Kidney (tissue), 13 donors: ENCODE measurements at regions not wholly inside any gene's neighbourhood (a gene's known extent, or its start where the extent isn't known, plus 50 kb on each side); places are given as distances from the start of the nearest gene placed in this dataset.
"Not testable (repeated sequence)": the region's sequence is repeated elsewhere in the genome, so short reads cannot be mapped to it uniquely, and the experiment has no call there.

Experiments used
- DNase-seq, 5 donors: peaks; one replicate each; pipeline ENCODE4 v3.0.0-alpha.2; 2013 to 2020
- FAIRE-seq: peaks from 2 replicates; lab custom pipeline; 2012; peaks lifted over from hg19 to GRCh38; lab: Jason Lieb, UNC
- H3K27ac ChIP-seq, 2 donors: one replicate each; pipeline ENCODE4 v1.7.0; 2013; ENCODE audit warnings: low read depth in 2 of 2, low read length in 2 of 2, inconsistent platforms in 1 of 2
- H3K27me3 ChIP-seq: one replicate; pipeline ENCODE4 v1.7.1; 2013; ENCODE audit warnings: low read length, inconsistent platforms; ENCODE audit not compliant: control insufficient read depth, insufficient read depth
- H3K36me3 ChIP-seq, 3 donors: one replicate each; pipeline versions ENCODE4 v1.7.0 to v1.7.1; 2013; ENCODE audit warnings: low read length in 3 of 3, control low read depth in 1 of 3, inconsistent platforms in 1 of 3; ENCODE audit not compliant: insufficient read depth in 3 of 3, control insufficient read depth in 2 of 3
- H3K4me1 ChIP-seq, 3 donors: one replicate each; pipeline versions ENCODE4 v1.7.0 to v1.7.1; 2013; ENCODE audit warnings: low read length in 3 of 3, inconsistent platforms in 1 of 3, low read depth in 1 of 3; ENCODE audit not compliant: control insufficient read depth in 2 of 3, insufficient read depth in 2 of 3
- H3K4me3 ChIP-seq, 3 donors: one replicate each; pipeline versions ENCODE4 v1.7.0 to v1.8.1; 2013; ENCODE audit warnings: low read length in 3 of 3, control low read depth in 1 of 3, inconsistent platforms in 1 of 3
- H3K9ac ChIP-seq, 3 donors: one replicate each; pipeline versions ENCODE4 v1.7.0 to v1.7.1; 2013; ENCODE audit warnings: low read length in 3 of 3, control low read depth in 1 of 3, inconsistent platforms in 1 of 3
- H3K9me3 ChIP-seq, 3 donors: one replicate each; pipeline versions ENCODE4 v1.7.0 to v1.7.1; 2013; ENCODE audit warnings: low read length in 3 of 3, control low read depth in 1 of 3, inconsistent platforms in 1 of 3; ENCODE audit not compliant: control insufficient read depth in 2 of 3, insufficient read depth in 1 of 3
- intact Hi-C: fragments of 100-400 bp; cut with DNase I; formaldehyde crosslinking; loops from one replicate; pipeline ENCODE4 v1.11.1; 2022
- TF ChIP-seq, protein P1 (sequence below): IDR thresholded peaks from 3 replicates; pipeline ENCODE4 v1.5.1; 2012; ENCODE audit warnings: mild to moderate bottlenecking, moderate library complexity, borderline replicate concordance; ENCODE audit not compliant: insufficient read depth; ENCODE audit errors: extremely low read depth
- donor health status: control.
- donor health status: control.
- donor health status: control.
- donor health status: control.
- donor health status: control.
- donor health status: DM: yes; HTN: yes; CAD: no.
- donor health status: Normal renal cell carcinoma (clear cell type).

GRCh38 chr5:125685771-125686170 is 737.4 kb upstream of the GRAMD2B start:
- no peak overlapping the region for H3K27ac ChIP-seq
- no peak for FAIRE-seq
- intact Hi-C loops = no loop called here
- H3K4me3 ChIP-seq = no peak overlapping the region
- no peaks in the 10 kb centered on the region for H3K27me3 ChIP-seq
- H3K4me1 ChIP-seq = no peaks in the 10 kb centered on the region
- no peak overlapping the region for H3K9ac ChIP-seq
- no peaks in the 10 kb centered on the region for H3K9me3 ChIP-seq
- TF ChIP-seq, protein P1, sequence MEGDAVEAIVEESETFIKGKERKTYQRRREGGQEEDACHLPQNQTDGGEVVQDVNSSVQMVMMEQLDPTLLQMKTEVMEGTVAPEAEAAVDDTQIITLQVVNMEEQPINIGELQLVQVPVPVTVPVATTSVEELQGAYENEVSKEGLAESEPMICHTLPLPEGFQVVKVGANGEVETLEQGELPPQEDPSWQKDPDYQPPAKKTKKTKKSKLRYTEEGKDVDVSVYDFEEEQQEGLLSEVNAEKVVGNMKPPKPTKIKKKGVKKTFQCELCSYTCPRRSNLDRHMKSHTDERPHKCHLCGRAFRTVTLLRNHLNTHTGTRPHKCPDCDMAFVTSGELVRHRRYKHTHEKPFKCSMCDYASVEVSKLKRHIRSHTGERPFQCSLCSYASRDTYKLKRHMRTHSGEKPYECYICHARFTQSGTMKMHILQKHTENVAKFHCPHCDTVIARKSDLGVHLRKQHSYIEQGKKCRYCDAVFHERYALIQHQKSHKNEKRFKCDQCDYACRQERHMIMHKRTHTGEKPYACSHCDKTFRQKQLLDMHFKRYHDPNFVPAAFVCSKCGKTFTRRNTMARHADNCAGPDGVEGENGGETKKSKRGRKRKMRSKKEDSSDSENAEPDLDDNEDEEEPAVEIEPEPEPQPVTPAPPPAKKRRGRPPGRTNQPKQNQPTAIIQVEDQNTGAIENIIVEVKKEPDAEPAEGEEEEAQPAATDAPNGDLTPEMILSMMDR = no peak
- H3K36me3 ChIP-seq = no peaks in the 10 kb centered on the region
- DNase-seq = no peak

- H3K27me3 ChIP-seq, intact Hi-C loops, FAIRE-seq, H3K36me3 ChIP-seq, H3K4me3 ChIP-seq, DNase-seq, H3K4me1 ChIP-seq, H3K9ac ChIP-seq, H3K27ac ChIP-seq, H3K9me3 ChIP-seq: not testable (repeated sequence)
Observed at GRCh38 chr5:125691738-125692530, 731.3 kb upstream of the GRAMD2B start.

- FAIRE-seq (no peak), DNase-seq (no peak)
- Histone ChIP-seq H3K9ac (no peak overlapping the region), H3K4me3 (no peak overlapping the region), H3K9me3 (no peaks in the 10 kb centered on the region), H3K27me3 (no peaks in the 10 kb centered on the region), H3K4me1 (peaks cover 0 to 8% (median 2%) of the 10 kb centered on the region in 3 donors), H3K36me3 (no peaks in the 10 kb centered on the region), H3K27ac (no peak overlapping the region)
- intact Hi-C loops = no loop called here
- TF ChIP-seq, protein P1 = no peak
Observed at GRCh38 chr5:125695996-125696655, 727.1 kb upstream of the GRAMD2B start.

DNA sequence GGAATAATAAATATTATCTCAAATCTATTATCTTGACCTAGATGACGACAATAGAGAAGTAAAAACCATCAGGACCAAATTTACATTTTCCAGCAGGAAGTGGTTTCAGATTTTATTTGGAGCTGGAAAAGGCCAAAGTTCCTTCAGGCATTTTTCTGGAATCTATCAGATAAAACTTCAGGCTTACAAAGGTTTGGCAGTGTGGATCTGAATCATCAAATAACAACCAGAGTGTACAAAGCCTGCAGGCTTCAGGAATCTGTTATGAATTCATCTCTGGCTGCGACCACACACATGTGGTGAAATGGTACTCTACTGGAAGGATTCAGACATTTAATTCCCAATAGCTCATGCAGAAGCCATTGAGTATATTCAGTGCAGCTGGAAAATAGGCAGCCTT is 726.4 kb upstream of the GRAMD2B start:
- Histone ChIP-seq H3K4me1 (peaks cover 0 to 8% (median 2%) of the 10 kb centered on the region in 3 donors), H3K9ac (no peak overlapping the region), H3K4me3 (no peak overlapping the region), H3K36me3 (no peaks in the 10 kb centered on the region), H3K9me3 (no peaks in the 10 kb centered on the region), H3K27me3 (no peaks in the 10 kb centered on the region), H3K27ac (no peak overlapping the region)
- TF ChIP-seq, protein P1 = no peak
- intact Hi-C loops = no loop called here
- DNase-seq = no peak
- FAIRE-seq = no peak
